HEK293T (cell line): ENCODE measurements at regions not wholly inside any gene's neighbourhood (a gene's known extent, or its start where the extent isn't known, plus 50 kb on each side); places are given as distances from the start of the nearest gene placed in this dataset.

Experiments used
- BHLHE40 ChIP-seq: fragments of 450-650 bp; IDR thresholded peaks from 2 replicates; pipeline ENCODE4 v1.6.1; 2016; ENCODE audit warnings: mild to moderate bottlenecking, moderate library complexity, borderline replicate concordance
- CTBP1 ChIP-seq: fragments of 450-650 bp; IDR thresholded peaks from 2 replicates; pipeline ENCODE4 v1.6.1; 2016; ENCODE audit warnings: borderline replicate concordance
- ELF4 ChIP-seq: fragments of 450-650 bp; IDR thresholded peaks from 2 replicates; pipeline ENCODE4 v1.6.1; 2017; ENCODE audit warnings: antibody characterized with exemption
- FOXA1 ChIP-seq: fragments of 450-650 bp; IDR thresholded peaks from 2 replicates; pipeline ENCODE4 v1.6.1; 2016; ENCODE audit warnings: mild to moderate bottlenecking
- FOXK2 ChIP-seq: fragments of 450-650 bp; IDR thresholded peaks from 2 replicates; pipeline ENCODE4 v1.6.1; 2016; ENCODE audit warnings: mild to moderate bottlenecking
- FOXM1 ChIP-seq: fragments of 450-650 bp; IDR thresholded peaks from 2 replicates; pipeline ENCODE4 v1.6.1; 2017; ENCODE audit warnings: mild to moderate bottlenecking, borderline replicate concordance
- HDGF ChIP-seq: fragments of 450-650 bp; IDR thresholded peaks from 2 replicates; pipeline ENCODE4 v1.6.1; 2017; ENCODE audit warnings: antibody characterized with exemption, borderline replicate concordance
- LEF1 ChIP-seq: fragments of 450-650 bp; IDR thresholded peaks from 2 replicates; pipeline ENCODE4 v1.6.1; 2017; ENCODE audit warnings: mild to moderate bottlenecking, borderline replicate concordance
- NFRKB ChIP-seq: fragments of 450-650 bp; IDR thresholded peaks from 2 replicates; pipeline ENCODE4 v1.6.1; 2016; ENCODE audit warnings: mild to moderate bottlenecking, moderate library complexity
- PKNOX1 ChIP-seq: fragments of 450-650 bp; IDR thresholded peaks from 2 replicates; pipeline ENCODE4 v1.6.1; 2016
- SP1 ChIP-seq: fragments of 450-650 bp; IDR thresholded peaks from 2 replicates; pipeline ENCODE4 v1.6.1; 2017
- SUZ12 ChIP-seq: fragments of 450-650 bp; IDR thresholded peaks from 2 replicates; pipeline ENCODE4 v1.6.1; 2016; ENCODE audit warnings: mild to moderate bottlenecking
- TARDBP ChIP-seq: fragments of 450-650 bp; IDR thresholded peaks from 2 replicates; pipeline ENCODE4 v1.6.1; 2016
- ZNF384 ChIP-seq: fragments of 450-650 bp; IDR thresholded peaks from 2 replicates; pipeline ENCODE4 v1.6.1; 2016

GRCh38 chr12:66763467-66763866 is 84.6 kb upstream of the GRIP1 start:
- TF ChIP-seq PKNOX1 (no peak), TARDBP (no peak), ZNF384 (no peak), FOXK2 (no peak), CTBP1 (no peak), HDGF (no peak), ELF4 (no peak), NFRKB (no peak), SUZ12 (no peak), FOXM1 (no peak), FOXA1 (no peak), LEF1 (no peak), SP1 (no peak), BHLHE40 (no peak)
